HG02798 (cell line): ENCODE measurements at regions not wholly inside any gene's neighbourhood (a gene's known extent, or its start where the extent isn't known, plus 50 kb on each side); places are given as distances from the start of the nearest gene placed in this dataset.
A peak's percentile ranks its signal among the peaks of the same experiment; 100 is the strongest.
"Not testable (repeated sequence)": the region's sequence is repeated elsewhere in the genome, so short reads cannot be mapped to it uniquely, and the experiment has no call there.

Experiments used
- ATAC-seq: cut with Tn5 transposase; IDR thresholded peaks from one replicate; pipeline ENCODE4 v1.9.1; 2021; ENCODE audit warnings: mild to moderate bottlenecking; ENCODE audit not compliant: unreplicated experiment, poor library complexity

- no peak for ATAC-seq
Measured at GRCh38 chr2:67612576-67613042, 215.5 kb downstream of the ETAA1 start.

- ATAC-seq: no peak
Measured at GRCh38 chr2:67613227-67613626, 216.1 kb downstream of the ETAA1 start.

DNA sequence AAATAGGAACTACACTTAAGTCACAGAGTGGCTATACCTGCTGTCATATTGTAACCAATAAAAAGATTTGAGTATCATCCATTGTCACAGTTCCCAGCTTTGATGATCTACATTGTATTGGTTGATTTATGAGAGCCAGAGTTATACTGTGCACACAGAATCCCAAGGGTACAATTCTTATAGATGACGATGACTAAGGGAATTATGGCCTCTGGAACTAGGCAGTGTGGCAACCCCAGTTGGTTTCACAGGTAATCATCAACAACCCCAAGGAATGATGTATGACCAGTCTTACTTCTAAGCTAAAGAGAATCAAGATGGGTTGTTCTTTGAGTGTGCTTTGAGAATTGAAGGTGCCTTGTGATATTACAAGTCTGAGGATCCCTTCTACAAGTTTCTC, 217.3 kb downstream of the ETAA1 start:
- no peak for ATAC-seq

GRCh38 chr2:67616749-67617148, 219.6 kb downstream of the ETAA1 start:
- peak; percentile 71 for ATAC-seq

DNA sequence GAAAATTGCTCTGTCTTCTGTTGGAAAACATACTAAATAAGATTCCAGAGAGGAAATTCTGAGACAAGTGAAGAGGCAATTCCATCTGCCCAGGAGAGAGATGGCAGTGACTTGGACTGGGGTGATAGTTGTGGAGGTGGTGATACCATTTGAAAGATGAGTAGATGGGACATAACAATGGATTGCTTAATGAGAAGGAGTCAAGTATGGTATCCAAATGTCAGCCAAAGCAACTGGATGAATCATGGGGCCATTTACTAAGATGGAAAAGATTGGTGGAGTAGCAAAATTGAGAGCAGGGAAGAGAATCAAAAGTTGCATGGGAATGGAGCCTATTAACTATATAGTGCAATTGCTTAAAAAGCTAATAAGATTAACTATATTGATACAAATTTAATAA, 222.1 kb downstream of the ETAA1 start:
- no peak for ATAC-seq

DNA sequence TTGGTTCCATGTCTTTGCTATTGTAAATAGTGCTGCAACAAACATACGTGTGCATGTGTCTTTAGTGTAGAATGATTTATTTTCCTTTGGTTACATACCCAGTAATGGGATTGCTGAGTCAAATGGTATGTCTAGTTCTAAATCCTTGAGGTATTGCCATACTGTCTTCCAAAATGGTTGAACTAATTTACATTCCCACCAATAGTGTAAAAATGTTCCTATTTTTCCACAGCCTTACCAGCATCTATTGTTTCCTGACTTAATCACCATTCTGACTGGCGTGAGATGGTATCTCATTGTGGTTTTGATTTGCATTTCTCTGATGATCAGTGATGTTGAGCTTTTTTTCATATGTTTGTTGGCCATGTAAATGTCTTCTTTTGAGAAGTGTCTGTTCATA, 226.6 kb downstream of the ETAA1 start:
- not testable (repeated sequence) for ATAC-seq

DNA sequence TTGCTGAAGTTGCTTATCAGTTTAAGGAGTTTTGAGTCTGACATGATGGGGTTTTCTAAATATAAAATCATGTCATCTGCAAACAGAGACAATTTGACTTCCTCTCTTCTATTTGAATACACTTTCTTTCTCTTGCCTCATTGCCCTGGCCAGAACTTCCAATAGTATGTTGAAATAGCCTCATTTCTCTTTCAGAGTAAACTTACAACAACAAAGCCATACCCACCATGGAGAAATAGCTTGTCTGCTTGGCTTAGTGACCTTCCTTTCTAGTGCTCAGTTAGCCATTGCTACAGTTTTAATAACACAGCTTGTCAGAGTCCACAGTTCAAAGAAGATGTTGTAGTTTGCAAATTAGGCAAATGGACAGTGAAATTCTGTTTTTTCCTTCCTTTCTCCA, 228.0 kb downstream of the ETAA1 start:
- no peak for ATAC-seq

GRCh38 chr2:67625690-67626475, 228.8 kb downstream of the ETAA1 start:
- no peak for ATAC-seq

DNA sequence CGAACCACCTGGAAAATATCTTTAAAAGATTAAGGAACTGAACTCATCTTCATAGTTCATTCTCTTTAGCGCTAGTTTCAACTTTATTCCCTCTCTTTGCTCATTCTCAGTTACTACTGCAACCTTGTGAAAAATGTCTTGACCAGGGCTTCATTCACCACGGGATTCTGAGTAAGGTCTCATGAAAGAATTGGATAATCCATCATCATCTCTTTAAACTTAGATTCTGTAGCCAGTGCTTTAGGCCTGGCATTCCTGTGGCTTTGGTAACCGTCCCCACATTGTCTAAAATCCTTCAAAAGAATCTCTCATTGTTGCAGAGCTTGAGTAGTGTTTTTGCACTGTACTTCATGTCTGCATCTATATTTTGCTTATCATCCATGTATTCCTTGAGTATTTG, 229.5 kb downstream of the ETAA1 start:
- ATAC-seq: no peak

DNA sequence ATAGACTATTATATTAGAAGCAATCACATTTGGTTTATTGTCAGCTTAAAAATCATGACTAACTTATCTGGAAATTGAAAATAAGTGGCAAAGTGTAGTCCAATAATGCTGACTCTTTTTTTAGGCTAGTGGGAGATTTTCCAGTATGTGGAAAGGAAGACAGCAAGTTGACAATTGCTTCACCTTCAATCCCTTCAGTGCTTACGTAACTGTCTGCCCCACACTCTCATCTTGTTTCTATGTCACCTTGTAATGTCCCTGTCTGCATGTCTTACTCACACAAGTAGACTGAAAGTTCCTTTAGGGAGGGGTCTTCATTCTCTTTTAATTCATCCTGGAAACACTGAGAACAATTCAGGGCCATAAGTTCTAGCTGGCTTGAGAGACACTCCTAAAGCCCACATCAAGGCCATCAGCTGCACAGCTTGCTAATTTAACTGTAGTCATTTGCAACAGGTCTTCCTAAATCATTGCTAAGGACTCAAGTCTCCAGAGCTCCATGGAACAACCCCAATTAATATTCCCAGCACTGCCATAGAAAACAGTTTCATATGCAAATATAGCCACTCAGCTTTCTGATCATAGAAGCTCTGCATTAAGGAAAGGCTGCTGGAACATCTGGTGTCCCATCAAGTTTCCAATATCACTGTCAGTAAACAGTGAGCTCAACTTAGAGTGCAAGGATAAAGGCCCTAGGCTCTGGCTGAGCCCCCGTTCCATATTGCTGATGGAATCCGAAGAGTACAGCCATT, 230.5 kb downstream of the ETAA1 start:
- no peak for ATAC-seq

- ATAC-seq: no peak
Measured at GRCh38 chr2:67628892-67629291, 231.8 kb downstream of the ETAA1 start.

GRCh38 chr2:67631483-67631882, 234.3 kb downstream of the ETAA1 start:
- no peak for ATAC-seq

DNA sequence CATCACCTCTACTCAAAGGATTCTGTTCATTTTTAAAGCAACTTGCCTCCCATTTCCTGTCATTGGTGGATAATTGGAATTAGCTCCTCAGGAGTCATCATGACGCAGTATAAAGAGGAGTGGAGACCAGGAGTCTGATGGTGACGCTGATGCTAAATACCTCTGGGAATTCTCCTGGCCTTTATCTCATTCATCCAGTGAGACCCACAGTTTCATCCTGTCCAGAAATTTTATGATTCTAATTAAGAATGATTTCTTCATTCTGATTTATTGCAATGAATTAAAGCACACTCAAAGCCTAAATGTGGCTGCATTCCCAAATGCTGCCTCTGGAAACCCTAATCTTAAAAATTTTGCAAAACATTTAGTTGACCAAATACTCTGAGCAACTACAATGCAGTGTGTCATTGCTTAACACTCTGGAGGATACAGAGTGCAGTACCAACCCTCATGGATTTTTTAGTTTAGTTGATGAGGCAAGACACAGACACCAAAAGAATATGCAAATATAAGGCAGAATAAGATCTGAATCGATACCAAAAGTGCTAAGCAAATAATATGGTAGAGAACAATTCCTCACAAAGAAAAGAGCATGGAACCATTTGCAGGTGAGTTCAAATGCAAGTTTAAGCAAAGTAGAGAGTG, 236.2 kb downstream of the ETAA1 start:
- ATAC-seq: no peak

DNA sequence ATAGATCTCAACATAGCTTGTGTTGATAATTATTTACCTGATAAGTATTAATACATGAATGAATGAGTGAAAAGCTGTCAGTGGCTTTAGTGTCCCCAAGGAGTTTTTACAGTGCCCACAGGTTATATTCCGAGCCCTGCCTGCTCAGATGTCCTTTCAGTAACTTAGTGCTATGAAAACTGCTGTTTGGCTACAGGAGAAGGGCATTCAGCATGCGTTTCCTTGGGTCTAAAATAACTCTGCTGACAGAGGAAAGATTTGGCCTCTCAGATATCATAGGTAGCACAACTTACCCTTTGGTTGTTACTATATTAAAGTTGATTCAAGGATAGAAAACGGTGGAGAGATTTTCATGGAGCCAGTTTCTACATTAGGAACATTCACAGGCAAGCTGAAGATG, 241.0 kb downstream of the ETAA1 start:
- no peak for ATAC-seq

GRCh38 chr2:67641312-67642045, 244.3 kb downstream of the ETAA1 start:
- no peak for ATAC-seq

- no peak for ATAC-seq
Measured at GRCh38 chr2:67642046-67642382, 244.9 kb downstream of the ETAA1 start.

DNA sequence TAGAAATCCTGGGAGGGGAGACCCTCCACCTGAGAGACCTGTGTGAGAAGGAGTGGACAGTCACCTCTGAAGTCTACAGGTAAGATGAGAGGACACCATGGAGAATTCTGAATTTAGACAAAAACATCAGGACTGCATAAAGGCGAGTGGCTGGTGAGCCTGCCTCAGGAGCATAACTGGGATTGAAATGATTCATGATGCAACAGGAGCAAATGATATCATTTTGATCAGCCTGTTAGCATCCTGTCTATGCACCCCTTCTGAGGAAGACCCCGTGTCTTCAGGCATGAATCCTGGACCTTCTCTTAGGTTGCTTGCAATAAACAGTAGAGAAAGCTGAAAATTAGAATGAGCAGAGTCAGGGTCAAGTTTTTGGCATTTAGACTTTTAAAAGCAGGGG, 245.8 kb downstream of the ETAA1 start:
- ATAC-seq: no peak

GRCh38 chr2:67645280-67646138, 248.4 kb downstream of the ETAA1 start:
- no peak for ATAC-seq

DNA sequence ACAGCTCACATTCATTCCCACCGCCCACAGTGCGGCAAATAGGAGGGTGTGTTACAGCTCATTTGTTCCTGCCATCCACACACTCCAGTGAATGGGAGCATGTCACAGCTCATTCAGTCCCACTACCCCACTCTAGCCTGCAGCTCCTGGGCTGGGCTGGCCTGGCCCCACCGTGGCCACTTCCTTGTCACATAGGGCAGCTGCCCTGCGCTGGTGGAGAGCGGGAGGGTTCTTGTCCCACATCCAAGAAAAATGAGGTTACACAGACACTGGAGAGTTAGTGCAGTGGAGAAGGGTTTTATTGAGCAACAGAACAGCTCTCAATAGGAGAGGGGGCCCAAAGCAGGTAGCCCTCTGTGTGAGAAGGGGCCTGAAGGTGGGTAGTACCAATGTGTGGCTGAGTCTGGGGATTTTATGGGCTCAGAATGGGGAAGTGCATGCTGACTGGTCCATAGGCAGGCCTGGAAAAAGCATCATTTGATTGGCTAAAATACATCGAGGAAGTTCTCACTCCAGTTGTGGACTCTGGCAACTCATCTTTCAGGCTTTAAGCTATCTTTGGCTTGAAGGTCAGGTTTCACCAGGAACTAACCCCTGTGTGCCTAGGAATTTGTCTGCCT, 249.7 kb downstream of the ETAA1 start:
- ATAC-seq: no peak
